GM21825 (cell line): ENCODE measurements at regions not wholly inside any gene's neighbourhood (a gene's known extent, or its start where the extent isn't known, plus 50 kb on each side); places are given as distances from the start of the nearest gene placed in this dataset.

Experiments
- ATAC-seq: cut with Tn5 transposase; IDR thresholded peaks from one replicate; pipeline ENCODE4 v1.9.1; 2021; ENCODE audit warnings: mild to moderate bottlenecking, moderate library complexity; ENCODE audit not compliant: unreplicated experiment

DNA sequence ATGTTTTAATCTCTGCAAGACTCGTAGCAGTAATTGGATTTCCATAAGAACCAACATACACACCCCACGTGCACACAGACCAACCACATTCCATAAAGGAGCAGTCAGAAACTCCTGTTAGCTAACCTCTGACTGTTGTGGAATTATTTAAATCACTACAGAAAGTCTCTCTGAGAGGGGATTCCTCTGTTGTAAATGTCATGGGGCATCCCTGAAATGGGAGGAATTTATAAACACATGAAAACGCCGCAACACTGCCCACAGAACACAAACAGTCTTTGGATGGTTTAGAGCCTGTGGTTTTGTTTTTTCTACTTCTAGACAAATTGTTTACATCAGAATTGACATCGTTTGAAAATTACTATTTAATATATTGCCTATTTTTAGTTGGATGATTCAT lies 740.1 kb upstream of the GRM7 start:
- no peak for ATAC-seq

DNA sequence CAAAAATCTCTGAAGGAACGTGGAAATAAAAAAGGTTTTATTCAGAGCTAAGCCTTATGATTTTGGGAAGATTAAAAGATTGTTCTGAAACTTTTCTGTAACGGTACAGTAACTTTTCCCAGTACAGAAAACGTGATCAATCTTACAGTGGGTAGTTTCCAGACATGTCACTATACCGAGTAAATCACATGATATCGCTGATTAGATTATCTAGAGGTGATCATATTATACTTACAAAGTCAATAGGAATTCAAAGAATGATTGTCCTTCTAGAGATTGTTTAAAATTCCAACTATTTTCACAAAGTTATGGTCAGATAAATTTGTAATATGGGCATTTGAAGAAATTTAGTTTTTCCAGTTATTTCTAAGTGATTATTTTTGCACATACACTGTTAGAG lies 736.0 kb upstream of the GRM7 start:
- no peak for ATAC-seq

DNA sequence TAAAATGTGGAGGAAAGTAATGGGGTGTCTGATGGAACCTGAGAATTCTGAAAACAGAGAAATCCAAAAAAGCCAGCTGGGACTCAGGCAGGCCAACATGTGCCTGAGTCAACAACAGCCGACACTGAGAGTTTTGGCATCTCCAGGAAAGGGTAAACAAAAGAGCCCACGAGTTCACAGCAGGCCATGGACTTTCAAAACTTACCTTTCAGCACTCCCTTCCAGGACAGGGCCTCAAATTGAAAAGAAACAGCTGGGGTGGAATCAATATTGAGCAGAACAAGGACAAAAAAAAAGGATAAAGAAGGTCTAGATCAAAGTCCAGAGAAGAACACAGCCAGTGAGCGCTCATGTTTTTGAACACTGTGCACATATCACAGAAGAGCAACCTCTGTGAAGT lies 735.4 kb upstream of the GRM7 start:
- ATAC-seq = no peak

DNA sequence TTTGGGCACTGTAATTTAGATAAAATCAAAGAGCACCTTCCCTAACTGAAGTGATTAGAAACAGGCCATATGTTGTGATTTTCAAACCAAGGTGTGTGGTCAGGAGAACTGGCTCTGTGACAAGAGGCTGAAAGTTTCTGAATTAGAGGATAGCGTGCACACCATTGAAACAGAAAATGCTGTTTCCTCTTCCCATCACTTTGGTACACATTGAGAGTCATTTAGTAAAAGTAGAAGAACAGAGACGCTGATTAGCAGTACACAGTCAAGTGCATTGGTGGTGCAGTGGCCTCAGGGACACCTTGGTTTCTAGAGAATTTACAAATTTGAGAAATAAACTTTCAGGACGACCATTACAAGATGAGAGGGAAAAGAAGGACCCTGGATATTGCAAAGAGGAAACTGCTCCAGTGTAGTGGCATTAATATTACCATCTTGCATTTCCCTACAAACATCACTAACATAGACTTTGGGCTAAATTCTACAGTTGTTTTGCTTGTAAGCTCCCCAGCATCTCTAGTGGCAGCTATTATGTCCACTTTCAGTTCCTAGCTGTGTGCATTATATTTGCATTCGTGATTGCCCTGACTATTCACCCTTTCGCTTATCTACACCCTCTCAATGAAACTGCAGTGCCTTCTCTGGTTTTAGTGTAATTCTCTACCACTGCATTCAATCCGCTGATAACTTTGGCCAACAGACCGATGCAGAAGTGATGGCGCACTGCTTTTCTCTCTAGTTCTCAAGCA lies 728.1 kb upstream of the GRM7 start:
- no peak for ATAC-seq

DNA sequence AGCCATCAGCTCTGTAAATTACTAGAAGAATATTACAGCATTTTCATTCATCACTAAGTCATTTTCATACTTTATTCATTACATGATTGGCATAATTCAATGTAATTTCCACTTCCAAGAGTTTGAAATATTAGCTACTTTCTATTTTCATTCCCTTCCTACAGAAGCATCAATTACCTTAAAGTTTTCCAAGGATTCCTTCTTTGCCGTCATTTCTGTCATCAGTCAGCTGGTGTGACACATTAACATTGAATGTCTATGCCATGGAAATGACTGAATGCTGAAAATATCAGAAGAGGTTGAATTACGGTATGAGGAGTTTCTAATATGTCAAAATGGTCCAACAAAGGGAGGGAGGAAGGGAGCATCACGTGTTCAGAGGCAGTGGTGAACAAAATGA lies 718.2 kb upstream of the GRM7 start:
- no peak for ATAC-seq

DNA sequence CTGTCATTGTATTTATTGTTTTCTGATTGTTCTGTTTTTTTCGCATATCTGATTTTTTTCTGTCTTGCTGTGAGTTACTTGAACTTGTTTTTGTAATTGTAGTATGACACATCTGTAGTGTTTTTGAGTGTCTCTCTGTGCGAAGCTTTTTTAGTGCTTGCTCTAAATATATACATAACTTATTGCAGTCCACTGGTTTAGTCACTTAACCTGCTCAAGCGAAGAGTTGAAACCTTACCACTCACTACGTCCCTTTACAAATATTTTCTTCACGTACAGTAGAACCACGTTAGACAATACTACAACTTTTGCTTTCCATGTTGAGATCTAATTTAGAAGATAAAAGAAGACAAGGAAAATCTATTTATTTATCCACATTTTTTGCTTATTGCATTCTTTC lies 713.0 kb upstream of the GRM7 start:
- ATAC-seq = no peak

DNA sequence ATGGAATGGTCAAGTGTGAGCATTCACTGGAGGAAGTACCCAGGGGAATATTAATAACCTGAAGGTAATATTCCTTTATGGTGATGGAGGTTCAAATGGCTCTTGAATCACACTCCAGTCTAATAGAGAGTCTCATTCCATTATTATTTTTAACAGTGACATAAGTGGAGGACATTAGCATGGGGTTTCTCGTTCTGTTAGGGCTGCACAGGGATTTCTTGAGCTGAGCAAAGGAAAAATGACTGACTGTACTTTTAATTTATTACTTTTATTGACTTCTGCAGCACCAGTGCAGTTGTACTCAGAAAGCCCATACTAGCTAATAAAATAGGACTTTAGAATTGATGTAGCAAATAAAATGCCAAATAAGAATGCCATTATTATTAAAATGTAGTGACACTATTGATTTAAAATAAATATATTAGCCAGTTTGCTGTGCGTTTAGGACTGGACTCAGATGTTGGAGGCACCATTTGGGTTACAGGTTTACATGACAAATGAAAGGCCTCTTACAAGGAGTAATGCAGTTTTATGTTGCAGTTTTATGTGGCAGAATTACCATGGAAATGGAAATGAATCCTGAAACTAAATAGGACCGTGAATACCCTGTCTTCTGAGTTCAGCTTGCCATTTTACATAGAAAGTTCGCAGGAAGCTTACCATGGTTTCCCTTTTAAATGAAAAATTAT lies 705.1 kb upstream of the GRM7 start:
- no peak for ATAC-seq

DNA sequence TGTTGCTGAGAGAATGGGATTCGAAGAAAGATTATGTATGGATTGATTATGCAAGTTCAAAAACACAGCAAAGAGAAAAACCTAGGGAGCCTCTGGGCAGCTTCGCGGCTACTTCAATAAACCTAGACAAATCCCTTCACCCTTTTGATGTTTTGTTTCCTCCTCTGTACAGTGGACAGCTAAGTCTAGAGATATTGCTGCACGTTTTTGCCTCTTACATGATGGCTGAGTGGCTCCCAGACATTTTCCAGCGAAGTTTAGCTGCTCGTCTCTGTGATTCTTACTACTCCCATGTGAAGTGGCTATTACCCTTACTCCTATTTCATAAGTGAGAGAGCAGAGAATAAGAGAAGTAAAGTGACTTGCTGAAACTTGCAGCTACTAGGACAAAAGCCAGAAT lies 695.0 kb upstream of the GRM7 start:
- ATAC-seq = no peak

DNA sequence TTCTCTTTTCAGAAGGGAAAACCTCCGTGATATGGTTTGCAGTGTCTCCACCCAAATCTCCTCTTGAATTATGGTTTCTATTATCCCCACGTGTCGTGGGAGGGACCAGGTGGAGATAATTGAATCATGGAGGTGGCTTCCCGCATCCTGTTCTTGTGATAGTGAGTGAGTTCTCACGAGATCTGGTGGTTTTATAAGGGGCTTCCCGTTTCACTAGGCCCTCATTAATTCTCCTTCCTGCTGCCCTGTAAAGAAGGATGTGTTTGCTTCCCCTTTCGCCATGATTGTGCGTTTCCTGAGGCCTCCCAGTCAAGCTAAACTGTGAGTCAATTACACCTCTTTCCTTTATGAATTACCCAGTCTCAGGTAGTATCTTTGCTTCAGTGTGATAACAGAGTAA lies 692.7 kb upstream of the GRM7 start:
- ATAC-seq = no peak

DNA sequence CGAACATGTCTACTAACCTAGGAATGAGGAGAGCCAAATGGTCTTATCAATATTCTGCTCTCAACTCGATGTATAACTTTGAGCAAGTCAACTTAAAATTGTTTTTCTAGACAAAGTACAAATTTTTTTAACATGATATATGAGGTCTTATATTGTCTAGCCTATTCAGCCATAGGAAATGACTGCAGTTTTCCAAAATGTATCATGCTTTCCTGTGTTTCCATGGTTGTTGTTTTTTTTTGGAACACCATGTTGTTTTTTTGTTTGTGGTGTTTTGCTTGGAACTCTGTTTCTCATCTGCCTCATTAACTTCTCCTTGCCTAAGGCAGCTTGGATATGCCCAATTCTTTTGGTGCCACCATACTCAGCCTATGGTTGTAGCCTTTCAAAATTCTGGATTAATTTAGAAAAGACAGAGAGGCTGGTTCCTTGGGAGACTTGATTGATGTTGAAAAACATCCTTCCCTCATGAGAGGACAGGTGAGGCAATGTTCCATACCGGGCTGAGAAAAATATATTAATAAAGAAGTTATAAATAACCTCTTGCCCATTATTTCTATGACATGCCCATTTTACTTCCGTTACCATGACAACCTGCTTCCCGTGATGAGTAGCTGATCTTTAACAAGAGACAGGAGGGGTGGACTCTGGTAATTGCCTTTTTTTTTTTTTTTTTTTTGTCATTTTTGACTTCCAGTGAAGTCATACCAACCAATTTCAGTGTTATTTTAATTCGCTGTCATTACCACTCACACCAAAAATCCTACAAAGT lies 687.9 kb upstream of the GRM7 start:
- no peak for ATAC-seq

DNA sequence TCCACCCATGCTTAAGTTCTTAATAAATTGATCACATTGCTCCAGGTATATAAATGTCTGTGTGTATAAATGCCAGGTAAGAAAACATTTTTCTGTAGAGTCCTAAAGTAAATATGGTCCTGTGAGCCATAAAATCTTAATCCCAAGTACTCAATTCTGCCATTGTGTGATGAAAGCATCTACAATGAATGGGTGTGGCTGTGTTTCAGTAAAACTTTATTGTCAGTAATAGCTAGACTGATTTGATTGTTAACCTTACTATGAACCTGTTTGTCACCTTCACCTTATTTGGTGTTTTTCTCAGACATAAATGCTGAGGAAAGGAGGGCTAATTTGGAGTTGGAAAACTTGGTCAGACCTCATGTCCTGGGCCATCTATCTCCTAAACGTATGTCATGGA lies 683.5 kb upstream of the GRM7 start:
- no peak for ATAC-seq

DNA sequence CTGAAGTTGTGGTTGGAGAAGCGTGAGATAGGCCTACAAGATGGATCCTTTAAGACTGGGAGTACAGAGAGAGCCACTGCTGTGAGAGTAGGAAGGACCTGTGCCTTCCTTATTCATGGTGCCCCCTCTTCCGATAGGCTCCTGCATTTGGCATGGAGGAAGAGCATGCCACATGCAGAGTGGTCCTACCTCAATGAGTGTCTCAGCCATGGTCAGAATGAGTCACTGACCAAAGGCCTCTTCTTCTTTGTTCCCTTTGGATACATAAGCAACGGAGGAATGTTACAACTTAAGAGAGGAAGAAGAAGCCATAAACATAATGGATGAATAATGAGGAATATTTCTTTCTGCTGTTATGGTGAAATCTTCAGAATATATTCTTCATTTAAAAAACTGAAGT lies 681.2 kb upstream of the GRM7 start:
- no peak for ATAC-seq

DNA sequence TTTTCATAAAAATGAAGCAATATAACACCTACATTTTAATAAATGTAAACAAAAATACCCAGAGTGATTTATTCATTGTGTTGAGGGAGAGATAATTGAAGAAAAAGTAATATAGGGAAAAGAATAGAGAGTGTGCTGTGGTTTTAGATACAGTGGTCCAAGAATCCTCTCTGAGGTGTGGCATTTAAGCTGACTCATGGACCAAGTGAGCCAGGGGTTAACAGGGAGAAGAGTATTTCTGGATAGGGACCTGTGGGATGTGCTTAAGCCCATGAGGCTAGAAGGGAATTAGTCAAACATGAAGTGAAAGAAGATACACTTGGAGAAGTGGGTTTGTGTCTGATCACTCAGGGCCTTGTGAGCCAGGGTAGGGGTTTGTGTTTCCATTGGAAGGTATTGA lies 680.7 kb upstream of the GRM7 start:
- no peak for ATAC-seq

DNA sequence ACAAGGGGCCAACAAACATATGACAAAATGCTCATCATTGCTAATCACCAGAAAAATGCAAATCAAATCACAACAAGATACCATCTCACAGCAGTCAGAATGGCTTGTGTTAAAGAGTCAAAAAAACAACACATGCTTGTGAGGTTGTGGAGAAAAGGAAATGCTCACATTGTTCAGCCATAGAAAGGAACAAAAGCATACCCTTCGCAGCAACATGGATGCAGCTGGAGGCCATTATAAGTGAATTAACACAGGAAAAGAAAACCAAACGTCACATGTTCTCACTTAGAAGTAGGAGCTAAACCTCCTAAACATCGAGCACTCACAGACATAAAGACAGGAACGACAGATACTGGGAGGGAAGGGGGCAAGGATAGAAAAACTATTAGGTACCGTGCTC lies 678.4 kb upstream of the GRM7 start:
- ATAC-seq = no peak

DNA sequence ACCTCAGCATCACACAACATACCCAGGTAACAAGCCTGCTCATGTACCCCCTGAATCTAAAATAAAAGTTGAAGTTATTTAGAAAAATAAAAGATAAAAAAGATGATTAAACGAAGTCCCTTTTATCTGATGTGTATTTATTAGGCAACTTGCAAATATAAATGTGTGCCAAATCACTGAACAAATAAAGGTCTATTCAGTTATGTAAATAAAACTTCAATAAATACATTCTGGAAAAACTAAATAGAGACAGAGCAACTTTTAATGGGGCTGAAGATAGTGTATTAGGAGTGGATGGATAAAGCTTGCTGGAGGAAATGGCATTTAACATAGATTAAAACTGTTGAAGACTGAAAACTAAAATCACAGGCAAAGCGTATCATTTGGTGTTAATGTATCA lies 678.0 kb upstream of the GRM7 start:
- ATAC-seq = no peak

DNA sequence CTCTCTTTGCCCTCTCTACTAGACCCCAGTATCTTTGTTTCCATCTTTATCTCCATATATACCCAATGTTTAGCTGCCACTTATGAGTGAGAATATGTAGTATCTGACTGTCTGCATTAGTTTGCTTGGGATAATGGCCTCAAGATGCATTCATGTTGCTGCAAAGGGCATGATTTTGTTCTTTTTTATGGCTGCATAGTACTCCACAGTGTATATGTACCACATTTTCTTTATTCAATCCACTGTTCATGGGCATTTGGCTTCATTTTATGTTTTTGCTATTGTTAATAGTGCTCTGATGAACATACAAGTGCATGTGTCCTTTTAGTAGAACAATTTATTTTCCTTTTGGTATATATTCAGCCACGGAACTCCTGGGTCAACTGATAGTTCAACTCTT lies 671.5 kb upstream of the GRM7 start:
- ATAC-seq = no peak

DNA sequence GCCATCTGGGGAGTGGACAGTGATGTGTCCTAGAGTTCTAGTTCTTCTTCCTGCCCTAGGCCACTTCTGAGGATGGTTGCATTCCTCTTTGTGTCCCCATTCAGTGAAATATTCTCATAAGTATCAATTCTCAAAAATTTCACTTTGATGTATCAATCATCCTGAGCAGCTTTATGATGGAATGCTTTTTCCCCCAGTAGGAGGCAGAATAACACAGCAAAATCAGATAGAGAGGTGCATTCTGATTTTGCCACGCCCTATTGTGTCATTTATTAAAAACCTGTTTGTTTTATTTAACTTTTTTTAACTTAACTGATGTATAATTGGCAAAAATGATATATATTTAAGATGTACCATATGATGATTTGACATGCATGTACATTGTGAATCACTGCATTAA lies 656.0 kb upstream of the GRM7 start:
- ATAC-seq = no peak

DNA sequence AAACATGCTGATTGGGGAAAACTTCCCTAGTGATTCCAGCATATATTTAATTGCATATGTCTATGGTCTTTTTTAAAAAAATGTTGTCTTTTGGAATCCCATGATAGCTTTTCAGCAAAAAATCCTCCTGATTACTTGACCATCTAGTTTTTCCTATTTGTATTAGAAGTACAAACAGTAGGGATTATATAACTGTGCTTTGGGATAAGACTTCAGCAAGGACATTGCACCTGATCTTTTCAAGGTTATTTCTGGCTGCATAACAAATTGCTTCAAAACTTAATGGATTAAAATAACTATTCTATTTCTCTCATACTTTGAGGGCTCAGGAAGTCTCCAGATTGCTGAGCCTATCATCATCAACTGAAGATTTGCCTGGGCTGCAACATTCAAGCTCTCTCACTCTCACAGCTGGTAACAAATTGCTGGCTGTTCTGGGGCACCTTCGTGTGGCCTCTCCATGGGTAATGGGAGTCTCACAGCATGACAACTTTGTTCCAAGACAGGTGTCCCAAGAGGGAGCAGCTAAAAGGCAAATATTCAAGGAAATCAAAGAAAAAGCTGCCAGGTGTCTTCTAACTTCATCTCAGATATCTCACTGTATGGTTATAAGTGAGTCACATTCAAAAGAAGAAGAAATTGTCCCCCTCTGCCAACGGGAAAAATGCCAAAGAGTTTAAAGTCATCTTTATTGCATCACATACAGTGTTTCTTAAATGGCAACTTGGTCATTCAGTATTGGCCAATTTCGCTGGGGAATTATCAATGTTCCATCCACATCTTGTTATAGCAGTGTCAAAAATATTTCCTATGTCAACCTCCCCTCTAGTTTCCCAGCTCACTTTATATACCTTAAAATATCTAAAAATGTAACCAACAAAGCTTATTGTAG lies 644.5 kb upstream of the GRM7 start:
- no peak for ATAC-seq

DNA sequence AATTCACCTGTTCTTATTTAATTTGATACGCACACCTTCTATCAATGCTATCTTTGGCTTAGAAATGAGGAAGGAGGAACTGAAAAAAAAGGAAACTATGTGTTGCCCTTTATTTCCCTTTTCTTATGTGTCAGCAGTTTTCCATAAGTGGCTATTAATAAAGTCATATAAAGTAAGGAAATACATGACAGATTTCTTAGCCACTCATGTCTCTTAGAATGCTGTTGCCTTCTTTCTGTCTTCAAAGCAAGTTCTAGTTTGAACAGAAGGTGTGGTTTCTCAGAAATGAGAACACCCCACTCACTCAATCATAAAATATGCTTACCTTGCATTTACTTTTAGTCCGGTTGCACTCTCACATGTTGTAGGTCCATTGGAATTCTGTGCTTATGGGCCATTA lies 640.5 kb upstream of the GRM7 start:
- no peak for ATAC-seq

DNA sequence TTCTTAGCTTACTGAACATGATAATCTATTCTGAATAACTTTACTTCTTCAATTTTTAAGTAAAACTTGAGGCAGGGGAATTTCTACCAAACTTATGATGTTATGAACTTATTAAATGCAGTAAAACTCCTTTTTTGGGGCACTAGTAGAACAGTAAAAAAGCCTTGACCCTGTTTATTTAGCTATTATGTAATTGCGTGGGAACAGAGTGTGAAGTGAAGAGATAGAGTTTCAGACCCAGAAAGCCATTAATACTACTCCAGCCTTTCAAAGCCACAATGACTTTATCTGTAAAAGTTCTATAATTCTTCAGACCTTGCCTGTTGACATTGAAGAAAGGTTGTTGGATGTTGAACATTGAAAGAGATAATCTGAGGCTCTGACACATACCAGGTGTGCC lies 638.8 kb upstream of the GRM7 start:
- no peak for ATAC-seq

DNA sequence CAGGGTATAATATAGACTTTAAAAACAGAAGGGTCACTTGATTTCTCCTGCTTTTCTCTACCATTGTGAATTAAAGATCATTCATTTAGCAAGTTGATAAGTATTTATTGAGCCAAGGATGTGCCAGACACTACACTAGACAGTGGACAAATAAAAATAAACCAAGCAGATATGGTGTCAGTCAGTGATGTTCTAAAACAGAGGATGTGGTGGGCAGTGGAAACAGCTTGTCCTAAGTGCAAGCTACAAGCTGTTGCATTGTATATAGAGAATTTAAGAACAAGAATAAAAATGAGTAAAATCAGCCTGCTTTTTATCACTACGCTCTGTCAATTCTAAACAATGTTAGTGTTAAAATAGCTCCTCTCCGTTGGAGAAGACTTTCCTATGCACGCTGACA lies 637.3 kb upstream of the GRM7 start:
- ATAC-seq = no peak
